ENCODE measurements at regions not wholly inside any gene's neighbourhood (a gene's known extent, or its start where the extent isn't known, plus 50 kb on each side); places are given as distances from the start of the nearest gene placed in this dataset.

GRCh38 chr20:51131811-51132210, 108.9 kb upstream of the KCNG1 start:
- no peaks in the 10 kb centered on the region for H3K4me1 ChIP-seq
- H3K4me3 ChIP-seq: no peak overlapping the region
- H3K9me3 ChIP-seq (replicated peaks): no peaks in the 10 kb centered on the region
- DNase-seq: no peak
- no peaks in the 10 kb centered on the region for H3K36me3 ChIP-seq
- intact Hi-C loops (cut with micrococcal nuclease): no loop called here
- no peak for TF ChIP-seq CTCF (IDR thresholded peaks at IDR 0.05; ENCODE audit: borderline replicate concordance)
- peaks cover 41% of the 10 kb centered on the region for H3K27me3 ChIP-seq (ENCODE audit: low read depth)
- no peak overlapping the region for H3K27ac ChIP-seq (replicated peaks)

GRCh38 chr20:51129147-51129776, 106.4 kb upstream of the KCNG1 start:
- intact Hi-C loops (cut with micrococcal nuclease): no loop called here
- Histone ChIP-seq H3K9me3 (replicated peaks) (no peaks in the 10 kb centered on the region), H3K27ac (replicated peaks) (no peak overlapping the region), H3K4me1 (no peaks in the 10 kb centered on the region), H3K4me3 (no peak overlapping the region), H3K36me3 (no peaks in the 10 kb centered on the region), H3K27me3 (ENCODE audit: low read depth) (peaks cover 47% of the 10 kb centered on the region)
- DNase-seq: no peak
- TF ChIP-seq CTCF (IDR thresholded peaks at IDR 0.05; ENCODE audit: borderline replicate concordance): no peak

GRCh38 chr20:51128198-51128597, 105.3 kb upstream of the KCNG1 start:
- TF ChIP-seq CTCF (IDR thresholded peaks at IDR 0.05; ENCODE audit: borderline replicate concordance): no peak
- Histone ChIP-seq H3K4me1 (no peaks in the 10 kb centered on the region), H3K36me3 (no peaks in the 10 kb centered on the region)

GRCh38 chr20:51127713-51128112, 104.8 kb upstream of the KCNG1 start:
- no peak for TF ChIP-seq CTCF (IDR thresholded peaks at IDR 0.05; ENCODE audit: borderline replicate concordance)
- Histone ChIP-seq H3K9me3 (replicated peaks) (no peaks in the 10 kb centered on the region), H3K27ac (replicated peaks) (no peak overlapping the region), H3K4me1 (no peaks in the 10 kb centered on the region), H3K4me3 (no peak overlapping the region), H3K27me3 (ENCODE audit: low read depth) (peaks cover 59% of the 10 kb centered on the region), H3K36me3 (no peaks in the 10 kb centered on the region)
- intact Hi-C loops (cut with micrococcal nuclease): no loop called here
- no peak for DNase-seq

More at GRCh38 chr20:51128198-51128597, 105.3 kb upstream of the KCNG1 start:
- intact Hi-C loops (cut with micrococcal nuclease): no loop called here
- Histone ChIP-seq H3K27me3 (ENCODE audit: low read depth) (peaks cover 57% of the 10 kb centered on the region), H3K4me3 (no peak overlapping the region), H3K9me3 (replicated peaks) (no peaks in the 10 kb centered on the region), H3K27ac (replicated peaks) (no peak overlapping the region)
- no peak for DNase-seq

- Histone ChIP-seq H3K27me3 (ENCODE audit: low read depth) (peaks cover 59% of the 10 kb centered on the region), H3K36me3 (no peaks in the 10 kb centered on the region), H3K27ac (replicated peaks) (no peak overlapping the region), H3K4me3 (no peak overlapping the region), H3K4me1 (no peaks in the 10 kb centered on the region), H3K9me3 (replicated peaks) (no peaks in the 10 kb centered on the region)
- intact Hi-C loops (cut with micrococcal nuclease): no loop called here
- TF ChIP-seq CTCF (IDR thresholded peaks at IDR 0.05; ENCODE audit: borderline replicate concordance): no peak
- DNase-seq: no peak
Measured at GRCh38 chr20:51126337-51126736, 103.4 kb upstream of the KCNG1 start.
